ENCODE measurements at regions not wholly inside any gene's neighbourhood (a gene's known extent, or its start where the extent isn't known, plus 50 kb on each side); places are given as distances from the start of the nearest gene placed in this dataset.
A peak's percentile ranks its signal among the peaks of the same experiment; 100 is the strongest.

- no peak for DNase-seq
- no peak for TF ChIP-seq EP300 (IDR thresholded peaks at IDR 0.05)
- no peak for TF ChIP-seq CTCF (IDR thresholded peaks at IDR 0.05)
- TF ChIP-seq POLR2A (IDR thresholded peaks at IDR 0.05) = no peak
- Histone ChIP-seq H3K4me1 (peaks cover 9 to 31% (median 22%) of the 10 kb centered on the region in 4 donors), H3K27ac (peak overlapping the region in 2 of 5 donors; percentile 24 to 46), H3K4me3 (no peak overlapping the region), H3K27me3 (no peaks in the 10 kb centered on the region), H3K36me3 (no peaks in the 10 kb centered on the region), H3K9me3 (no peaks in the 10 kb centered on the region)
- WGBS, 5 donors = 94 to 98% (median 95%) methylated on average over 2 to 4 of the region's 4 CpGs
- intact Hi-C loops (cut with DNase I; ENCODE audit: low total_unique reads) = no loop called here
Observed at GRCh38 chr3:40923651-40924050, 275.7 kb upstream of the CTNNB1 start.

DNA sequence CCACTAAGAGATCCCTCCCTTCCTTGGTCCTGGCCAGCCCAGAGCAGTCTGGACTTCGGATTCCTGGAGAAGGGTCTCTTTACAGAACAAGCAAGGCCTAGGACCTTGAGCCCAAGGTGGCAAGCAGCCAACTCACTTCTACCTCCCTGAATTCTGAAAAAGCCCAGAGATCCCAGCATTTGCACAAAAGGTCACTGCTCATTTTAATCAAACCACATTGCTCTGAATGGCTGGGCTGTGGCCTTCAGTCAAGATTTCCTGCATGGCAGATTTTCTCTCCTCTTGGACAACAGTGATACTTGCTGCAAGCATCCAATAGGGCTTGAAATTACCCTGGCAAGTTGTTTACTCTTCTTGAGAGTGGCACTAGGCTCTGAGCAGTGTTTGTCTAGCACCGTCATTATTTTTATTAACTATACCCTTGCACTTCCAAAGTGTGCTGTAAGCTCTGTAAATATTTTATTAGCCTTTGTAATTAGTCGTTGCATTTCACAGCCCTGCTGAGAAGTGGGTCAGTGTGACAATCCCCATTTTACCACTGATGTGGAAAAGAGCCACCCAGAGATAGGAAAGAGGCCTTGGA, 274.7 kb upstream of the CTNNB1 start:
- Histone ChIP-seq H3K36me3 (no peaks in the 10 kb centered on the region), H3K4me3 (no peak overlapping the region), H3K9me3 (no peaks in the 10 kb centered on the region), H3K27ac (peak overlapping the region in 4 of 5 donors; percentile 30 to 46 (median 34)), H3K4me1 (peaks cover 9 to 31% (median 22%) of the 10 kb centered on the region in 4 donors), H3K27me3 (no peaks in the 10 kb centered on the region)
- peak in 1 of 2 donors; percentile 48 for DNase-seq
- no peak for TF ChIP-seq POLR2A (IDR thresholded peaks at IDR 0.05)
- peak in 1 of 3 donors; percentile 50 for TF ChIP-seq POLR2AphosphoS5 (IDR thresholded peaks at IDR 0.05)
- 15 to 31% (median 28%) methylated on average over 3 of the region's 3 CpGs for WGBS, 5 donors
- intact Hi-C loops (cut with DNase I; ENCODE audit: low total_unique reads) = no loop called here

DNA sequence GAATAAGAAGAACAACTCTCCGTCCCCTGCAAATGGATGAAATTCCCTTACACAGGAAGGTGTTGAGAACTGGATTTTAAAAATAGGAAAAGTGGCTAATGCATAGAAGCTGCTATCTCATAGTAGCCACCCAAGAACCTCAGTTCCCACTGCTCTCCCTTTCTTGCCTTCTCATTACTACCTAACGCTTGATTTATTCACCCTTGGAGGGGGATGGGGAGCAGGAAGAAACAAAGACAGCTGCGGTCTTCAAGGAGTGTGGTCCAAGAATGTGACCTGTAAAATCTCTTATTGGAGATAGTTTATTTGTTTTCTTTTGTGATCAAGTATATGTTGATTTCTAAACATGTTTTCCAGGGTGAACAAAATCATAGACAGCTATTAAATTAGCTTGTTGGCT, 274.1 kb upstream of the CTNNB1 start:
- TF ChIP-seq CTCF (IDR thresholded peaks at IDR 0.05) (no peak), EP300 (IDR thresholded peaks at IDR 0.05) (no peak), POLR2AphosphoS5 (IDR thresholded peaks at IDR 0.05) (no peak)
- intact Hi-C loops (cut with DNase I; ENCODE audit: low total_unique reads) = no loop called here

GRCh38 chr3:40930131-40930538, 269.2 kb upstream of the CTNNB1 start:
- no peak overlapping the region for H3K4me3 ChIP-seq
- H3K27me3 ChIP-seq = no peaks in the 10 kb centered on the region
- peak; percentile 55 to 56 for DNase-seq
- no peaks in the 10 kb centered on the region for H3K36me3 ChIP-seq
- peaks cover 0 to 8% (median 0%) of the 10 kb centered on the region in 4 donors for H3K9me3 ChIP-seq
- H3K4me1 ChIP-seq = peaks cover 1 to 8% (median 3%) of the 10 kb centered on the region in 4 donors
- no peak overlapping the region for H3K27ac ChIP-seq
- TF ChIP-seq POLR2A (IDR thresholded peaks at IDR 0.05) (no peak), EP300 (IDR thresholded peaks at IDR 0.05) (no peak), POLR2AphosphoS5 (IDR thresholded peaks at IDR 0.05) (no peak), CTCF (IDR thresholded peaks at IDR 0.05) (no peak)
- intact Hi-C loops (cut with DNase I; ENCODE audit: low total_unique reads) = no loop called here

More for the DNA sequence above, 274.1 kb upstream of the CTNNB1 start:
- 28 to 49% (median 44%) methylated on average over 3 of the region's 3 CpGs for WGBS, 5 donors
- peaks cover 9 to 31% (median 24%) of the 10 kb centered on the region in 4 donors for H3K4me1 ChIP-seq
- no peaks in the 10 kb centered on the region for H3K9me3 ChIP-seq
- peak overlapping the region in 3 of 5 donors; percentile 3 to 38 (median 30) for H3K27ac ChIP-seq
- H3K4me3 ChIP-seq = no peak overlapping the region
- H3K27me3 ChIP-seq = no peaks in the 10 kb centered on the region
- no peak for DNase-seq
- H3K36me3 ChIP-seq = no peaks in the 10 kb centered on the region

DNA sequence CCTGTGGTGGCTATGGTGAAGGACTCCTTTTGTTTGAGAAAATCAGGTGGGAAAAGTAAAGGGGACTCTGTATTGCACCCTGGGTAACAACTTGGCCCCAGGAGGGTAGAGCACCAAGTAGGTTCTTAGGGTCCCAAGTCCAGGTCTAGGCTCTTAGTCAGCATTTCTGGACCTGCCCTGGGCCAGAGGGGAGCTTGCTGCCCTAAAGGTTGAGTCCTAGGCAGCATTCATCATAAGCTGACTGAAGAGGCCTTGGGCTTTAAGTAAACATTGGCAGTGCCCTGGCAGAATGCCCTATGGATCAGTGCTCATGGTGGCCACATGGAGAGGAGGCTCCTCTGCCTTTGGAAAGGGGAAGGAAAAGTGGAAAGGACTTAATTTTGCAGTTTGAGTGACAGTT, 268.5 kb upstream of the CTNNB1 start:
- no peak overlapping the region for H3K27ac ChIP-seq
- intact Hi-C loops (cut with DNase I; ENCODE audit: low total_unique reads) = no loop called here
- peaks cover 0 to 8% (median 0%) of the 10 kb centered on the region in 4 donors for H3K9me3 ChIP-seq
- no peak overlapping the region for H3K4me3 ChIP-seq
- H3K4me1 ChIP-seq = peaks cover 0 to 6% (median 0%) of the 10 kb centered on the region in 4 donors
- no peak for TF ChIP-seq POLR2AphosphoS5 (IDR thresholded peaks at IDR 0.05)
- no peak for TF ChIP-seq POLR2A (IDR thresholded peaks at IDR 0.05)
- TF ChIP-seq EP300 (IDR thresholded peaks at IDR 0.05) = no peak
- no peak for TF ChIP-seq CTCF (IDR thresholded peaks at IDR 0.05)
- no peak for DNase-seq
- H3K36me3 ChIP-seq = no peaks in the 10 kb centered on the region
- H3K27me3 ChIP-seq = no peaks in the 10 kb centered on the region
